GM12892 (cell line): ENCODE measurements at regions not wholly inside any gene's neighbourhood (a gene's known extent, or its start where the extent isn't known, plus 50 kb on each side); places are given as distances from the start of the nearest gene placed in this dataset.

Experiments used
- POLR2A ChIP-seq: IDR thresholded peaks from 2 replicates; pipeline ENCODE4 v1.6.1; 2011; ENCODE audit warnings: low read depth, low read length, control low read depth
- POLR2AphosphoS5 ChIP-seq: IDR thresholded peaks from 2 replicates; pipeline ENCODE4 v1.6.1; 2011; ENCODE audit warnings: low read depth, low read length, control low read depth

GRCh38 chr3:95218484-95218883 lies 1155.6 kb downstream of the NSUN3 start:
- TF ChIP-seq POLR2A = no peak
- no peak for TF ChIP-seq POLR2AphosphoS5
